ENCODE measurements at regions not wholly inside any gene's neighbourhood (a gene's known extent, or its start where the extent isn't known, plus 50 kb on each side); places are given as distances from the start of the nearest gene placed in this dataset.

DNA sequence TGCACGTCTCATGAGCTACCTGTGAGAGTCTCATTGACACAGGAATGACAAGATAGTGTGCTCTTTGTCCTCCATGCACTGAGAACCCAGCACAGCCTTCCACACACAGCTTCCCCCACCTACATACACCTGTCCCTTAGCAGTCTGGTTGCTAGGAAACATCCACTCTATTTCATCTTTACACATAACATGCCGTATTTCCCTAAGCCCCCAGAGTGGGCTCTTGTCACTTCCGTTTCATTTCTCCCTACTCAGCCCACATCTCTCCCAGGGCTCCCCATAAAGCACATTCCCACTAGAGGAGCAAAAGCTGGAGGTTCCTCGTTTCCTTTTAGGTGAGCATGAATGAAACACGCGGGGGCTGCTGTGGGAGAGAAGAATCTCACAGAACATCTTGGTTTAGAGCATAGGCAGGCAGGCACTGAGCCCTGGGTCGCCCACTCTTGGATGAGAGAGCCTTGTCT, 137.1 kb downstream of the ETS2 start:
- intact Hi-C loops (cut with DNase I), result no loop called here
- ATAC-seq (no peak), DNase-seq (ENCODE audit: missing footprints) (no peak)

DNA sequence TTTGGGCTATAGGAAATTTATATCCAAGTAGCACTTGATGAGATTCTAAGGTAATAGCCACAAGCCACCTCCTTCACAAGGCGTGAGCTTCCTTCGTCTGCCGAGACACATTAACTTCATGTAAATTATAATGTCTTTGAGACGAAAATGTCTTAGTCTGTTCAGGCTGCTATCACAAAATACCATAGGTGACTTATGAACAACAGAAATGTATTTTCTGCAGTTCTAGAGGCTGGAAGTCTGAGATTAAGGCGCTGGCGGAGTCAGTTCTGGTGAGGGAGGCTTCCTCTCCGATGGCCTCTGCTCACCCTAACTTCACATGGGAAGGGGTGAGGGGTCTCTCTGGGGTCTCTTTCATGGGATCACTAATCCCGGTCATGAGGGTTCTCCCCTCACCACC, 133.0 kb downstream of the ETS2 start:
- no peak for ATAC-seq
- no peak for DNase-seq (ENCODE audit: missing footprints)
- intact Hi-C loops (cut with DNase I), result no loop called here

DNA sequence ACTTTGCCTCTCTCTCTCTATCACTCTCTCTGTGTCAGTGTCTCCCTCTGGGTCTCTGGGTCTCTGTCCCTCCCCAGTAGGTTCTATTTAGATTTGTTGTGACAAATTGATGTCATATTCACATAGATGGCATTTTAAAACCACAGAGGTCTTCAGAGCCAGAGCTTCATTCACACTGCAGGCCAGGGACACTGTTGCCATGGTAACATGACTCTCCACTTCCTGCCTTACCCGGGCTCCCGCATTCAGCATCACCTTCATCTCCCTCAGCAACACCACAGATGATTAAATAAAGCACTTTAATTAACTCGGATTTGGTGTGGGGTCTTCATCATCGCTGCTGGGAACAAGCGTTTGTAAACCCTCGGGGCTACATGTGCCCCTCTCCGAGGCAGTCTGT, 132.6 kb downstream of the ETS2 start:
- intact Hi-C loops (cut with DNase I), result no loop called here
- no peak for ATAC-seq
- DNase-seq (ENCODE audit: missing footprints), result no peak

DNA sequence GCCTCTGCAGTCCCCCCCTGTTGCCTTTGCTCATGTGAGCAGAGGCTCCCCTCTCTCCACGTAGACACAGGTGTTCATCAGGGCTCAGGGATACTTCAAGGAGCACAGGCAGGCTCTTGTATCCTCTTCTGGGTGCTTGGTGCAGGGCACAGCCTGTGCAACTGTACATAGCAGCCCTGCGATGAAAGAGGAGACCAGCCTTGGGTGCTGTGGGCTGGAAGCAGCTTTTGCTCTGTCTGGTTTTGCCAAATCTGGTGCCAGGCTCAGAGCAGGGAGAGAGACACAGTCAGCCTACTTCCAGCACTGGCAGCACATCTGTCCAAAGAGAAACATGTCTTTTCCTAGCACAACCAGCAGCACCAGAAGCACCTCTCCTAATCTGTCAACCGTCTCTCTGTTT, 132.1 kb downstream of the ETS2 start:
- intact Hi-C loops (cut with DNase I), result no loop called here
- DNase-seq (ENCODE audit: missing footprints) (no peak), ATAC-seq (no peak)

DNA sequence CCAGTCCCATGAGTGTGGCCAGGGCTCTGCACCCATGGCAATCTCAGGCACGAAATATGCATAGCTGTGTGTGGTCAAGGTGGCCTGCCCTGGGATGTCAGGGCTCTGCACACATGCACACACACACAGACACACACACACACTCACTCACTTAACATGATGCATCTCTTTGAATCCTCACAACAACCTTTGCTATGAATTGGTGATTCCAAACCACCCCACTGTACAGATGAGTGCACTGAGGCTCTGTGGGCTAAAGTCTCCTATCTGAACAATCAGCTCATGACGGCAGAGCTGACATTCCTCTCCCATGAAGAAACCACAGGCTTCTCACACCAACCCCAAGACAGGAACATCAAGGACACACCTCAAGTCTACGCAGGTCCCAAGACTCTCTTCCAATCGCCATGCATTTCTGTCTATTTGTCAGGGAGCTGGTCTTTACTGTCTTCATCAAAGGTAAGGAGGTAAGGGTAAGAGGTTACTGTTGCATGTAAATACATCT, 131.6 kb downstream of the ETS2 start:
- DNase-seq (ENCODE audit: missing footprints) (no peak), ATAC-seq (no peak)
- intact Hi-C loops (cut with DNase I), result no loop called here

DNA sequence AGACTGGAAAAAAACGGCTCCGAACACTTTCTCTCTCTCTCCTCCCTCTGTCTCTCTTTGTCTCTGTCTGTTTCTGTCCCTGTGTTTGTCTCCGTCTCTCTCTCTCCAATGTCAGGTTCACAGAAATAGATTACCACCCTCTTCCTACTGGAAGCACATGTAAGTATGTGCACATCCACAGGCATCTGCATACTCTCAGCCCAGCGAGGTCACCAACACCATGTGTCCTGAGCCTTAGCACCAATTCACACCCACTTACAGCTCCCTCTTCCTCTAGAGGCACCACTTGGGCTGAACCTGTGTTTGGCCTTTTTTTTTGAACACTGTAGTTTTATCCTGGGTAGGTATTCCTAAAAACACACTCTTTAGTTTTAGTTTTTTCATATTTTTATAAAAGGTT, 130.5 kb downstream of the ETS2 start:
- intact Hi-C loops (cut with DNase I), result no loop called here
- ATAC-seq (no peak), DNase-seq (ENCODE audit: missing footprints) (no peak)

DNA sequence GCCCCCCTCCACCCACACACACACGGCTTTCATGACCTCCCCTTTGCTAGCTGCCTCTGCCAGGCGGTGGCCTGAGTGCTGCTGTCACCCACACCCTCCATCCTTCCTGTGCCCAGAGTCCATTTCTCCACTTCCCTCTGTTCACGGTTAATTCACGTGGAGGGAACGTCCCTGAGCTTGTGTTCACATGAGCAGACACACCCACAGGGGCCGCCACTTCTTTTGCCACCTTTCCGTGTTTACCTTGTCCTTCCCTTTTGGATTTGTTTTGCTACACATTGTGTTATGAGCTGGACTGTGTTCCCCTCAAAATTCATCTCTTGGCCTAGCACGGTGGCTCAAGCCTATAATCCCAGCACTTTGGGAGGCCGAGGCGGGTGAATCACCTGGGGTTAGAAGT, 128.0 kb downstream of the ETS2 start:
- no peak for DNase-seq (ENCODE audit: missing footprints)
- intact Hi-C loops (cut with DNase I), result no loop called here
- ATAC-seq, result no peak

DNA sequence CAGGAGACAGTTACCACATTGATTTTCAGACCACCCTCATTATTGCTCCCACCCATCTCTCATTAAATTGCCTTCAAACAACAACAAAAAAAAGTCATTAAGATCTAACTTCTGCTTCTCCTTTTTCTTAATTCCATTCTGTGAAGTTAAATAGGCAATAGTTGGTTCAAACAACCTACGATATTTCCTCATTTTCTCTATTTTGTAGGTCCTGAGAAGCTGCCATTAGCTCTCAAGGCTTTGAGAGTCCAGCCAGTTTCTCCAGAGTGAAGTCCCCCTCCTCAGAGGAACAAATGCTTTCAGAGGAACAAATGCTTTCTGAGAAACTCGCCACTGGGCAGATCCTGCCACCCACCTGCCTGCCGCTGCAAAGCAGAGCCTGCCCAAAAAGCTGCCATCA, 125.6 kb downstream of the ETS2 start:
- intact Hi-C loops (cut with DNase I), result no loop called here
- ATAC-seq, result no peak
- no peak for DNase-seq (ENCODE audit: missing footprints)

DNA sequence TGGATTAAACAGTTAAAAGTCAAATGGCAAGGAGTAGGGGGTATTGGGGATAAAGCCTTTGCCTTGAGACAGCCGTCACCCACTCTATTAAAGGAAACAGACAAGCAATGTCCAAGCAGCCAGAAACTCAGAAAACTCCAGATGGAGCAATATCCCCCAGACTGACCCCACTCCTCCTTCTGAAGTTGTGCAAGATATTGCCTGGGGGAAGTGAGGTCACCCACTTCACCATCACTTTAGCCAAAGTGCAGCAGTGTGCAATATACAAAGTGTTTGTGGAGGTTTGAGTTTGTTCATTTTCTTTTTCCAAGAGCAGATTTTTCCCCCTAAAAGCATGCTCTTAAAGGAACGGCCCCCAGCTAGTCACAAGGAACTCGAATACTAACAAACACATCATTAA, 125.1 kb downstream of the ETS2 start:
- peak; percentile 79 for ATAC-seq

DNA sequence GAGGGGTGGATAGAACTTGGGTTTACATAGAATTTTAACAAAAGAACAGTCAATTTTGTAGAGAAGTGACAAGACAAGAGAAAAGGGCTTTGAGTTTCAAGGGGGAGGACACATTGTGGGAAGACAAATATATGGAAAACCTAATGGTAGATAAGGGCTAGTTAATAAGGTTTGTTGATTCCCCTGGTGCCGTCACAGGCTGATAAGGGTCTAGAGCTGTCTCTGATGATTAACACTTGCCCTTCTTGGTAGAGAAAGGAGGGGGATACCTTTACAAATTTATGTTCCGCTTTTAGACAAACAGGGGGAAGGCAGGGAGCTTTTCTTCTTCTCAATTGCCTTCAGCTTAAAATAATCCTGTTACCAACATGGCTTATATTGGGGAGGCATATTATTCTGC, 124.3 kb downstream of the ETS2 start:
- intact Hi-C loops (cut with DNase I), result no loop called here
- DNase-seq (ENCODE audit: missing footprints), result no peak
- no peak for ATAC-seq

More for the DNA sequence above, 125.1 kb downstream of the ETS2 start:
- no peak for DNase-seq (ENCODE audit: missing footprints)
- intact Hi-C loops (cut with DNase I), result no loop called here

DNA sequence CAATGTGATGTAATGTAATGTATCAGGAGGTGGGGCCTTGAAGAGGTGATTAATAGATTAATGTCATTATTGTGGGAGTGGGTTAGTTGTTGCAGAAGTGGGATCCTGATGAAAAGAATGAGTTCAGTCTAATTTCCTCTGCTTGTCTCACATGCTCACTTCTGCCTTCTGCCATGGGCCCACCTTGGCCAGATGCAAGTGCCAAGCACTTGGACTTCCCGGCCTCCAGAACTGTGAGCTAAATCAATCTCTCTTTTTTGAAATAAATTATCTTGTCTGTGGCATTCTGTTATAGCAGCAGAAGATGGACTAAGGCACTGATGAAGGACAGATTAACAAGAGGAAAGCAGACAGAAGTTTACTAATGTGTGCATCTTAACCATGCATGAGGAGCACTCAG, 123.9 kb downstream of the ETS2 start:
- intact Hi-C loops (cut with DNase I), result loop anchor here (5.0 kb wide), 1 partner anchor 58 kb away; no protein-coding TSS in a partner anchor
- no peak for DNase-seq (ENCODE audit: missing footprints)
- no peak for ATAC-seq

DNA sequence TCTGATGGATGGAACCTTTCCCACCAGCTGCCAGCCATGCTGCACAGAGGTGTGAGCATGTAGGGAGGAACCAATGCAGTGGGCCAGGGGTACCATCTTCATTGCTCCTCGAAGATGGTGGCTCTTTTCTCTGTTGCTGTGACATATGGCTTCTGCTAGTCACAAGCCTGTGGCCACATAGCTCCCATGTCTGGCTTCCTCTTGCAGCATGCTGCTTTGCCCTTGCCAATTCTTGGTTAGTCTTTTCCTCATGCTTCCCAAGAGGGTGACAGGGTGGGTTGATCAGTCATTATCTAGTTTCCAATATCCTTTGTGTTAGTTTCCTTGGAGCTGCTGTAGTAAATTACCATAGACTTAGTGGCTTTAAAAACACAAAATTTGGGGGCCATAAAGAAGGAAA, 123.4 kb downstream of the ETS2 start:
- intact Hi-C loops (cut with DNase I), result loop anchor here (5.0 kb wide), 1 partner anchor 58 kb away; no protein-coding TSS in a partner anchor
- no peak for DNase-seq (ENCODE audit: missing footprints)
- ATAC-seq, result no peak

DNA sequence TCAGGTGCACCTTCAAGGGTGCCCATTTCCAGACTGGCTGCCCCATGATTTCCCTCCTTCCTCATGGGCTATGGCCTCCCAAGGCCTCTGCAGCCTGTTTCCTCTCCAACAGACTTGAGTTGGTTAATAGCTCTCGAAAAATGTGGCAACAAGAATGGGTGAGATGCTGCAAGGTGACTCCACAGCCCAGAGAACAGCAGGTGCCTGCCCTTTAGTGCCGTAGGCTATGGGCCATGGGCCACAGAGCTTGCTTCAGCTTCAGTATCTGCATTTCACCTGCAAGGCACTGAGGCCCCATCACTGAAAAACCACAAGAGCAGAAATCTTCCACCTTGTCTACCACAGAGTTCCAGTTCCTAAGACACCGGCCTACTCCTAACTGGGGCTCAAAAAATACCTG, 122.0 kb downstream of the ETS2 start:
- intact Hi-C loops (cut with DNase I), result loop anchor here (5.0 kb wide), 1 partner anchor 60 kb away; no protein-coding TSS in a partner anchor
- ATAC-seq, result no peak
- no peak for DNase-seq (ENCODE audit: missing footprints)

DNA sequence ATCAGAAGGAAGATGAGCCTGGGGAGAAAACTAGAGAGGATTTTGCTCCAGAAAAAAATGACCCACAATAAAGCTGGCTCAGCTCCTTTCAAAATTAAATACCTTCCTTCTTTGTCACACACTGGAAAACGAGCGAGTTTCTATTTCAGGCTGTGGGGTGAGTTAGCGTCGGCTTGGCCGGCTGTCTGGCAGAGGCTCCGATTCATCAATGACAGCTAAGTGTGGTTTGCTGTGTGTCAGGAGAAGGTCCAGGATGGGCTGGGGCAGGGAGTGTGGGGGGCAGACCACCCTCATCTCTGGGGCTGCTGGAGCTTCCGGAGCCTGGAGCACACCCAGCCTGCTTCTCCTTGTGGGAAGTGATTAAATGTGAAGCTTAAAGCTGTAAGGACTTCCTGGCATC, 120.2 kb downstream of the ETS2 start:
- ATAC-seq (peak; percentile 81), DNase-seq (ENCODE audit: missing footprints) (no peak)
- intact Hi-C loops (cut with DNase I), result loop anchor here (5.0 kb wide), 1 partner anchor 61 kb away; no protein-coding TSS in a partner anchor

DNA sequence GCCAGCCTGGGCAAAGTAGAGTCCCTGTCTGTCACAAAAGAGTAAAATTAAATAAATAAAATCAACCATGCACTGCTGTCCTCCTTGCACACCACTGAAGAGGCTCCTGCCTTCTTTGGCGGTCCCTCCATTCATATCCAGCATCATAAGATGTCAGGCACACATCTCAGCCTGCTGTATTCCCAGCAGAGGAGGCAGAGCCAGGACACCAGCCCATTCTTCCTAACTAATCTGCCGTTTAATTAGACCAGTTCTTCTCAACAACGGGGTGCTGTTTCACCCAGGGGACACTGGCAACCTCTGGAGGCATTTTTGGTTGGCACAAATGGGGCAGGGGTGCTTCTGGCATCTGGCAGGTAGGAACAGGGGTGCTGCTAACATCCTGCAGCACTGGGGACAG, 119.7 kb downstream of the ETS2 start:
- ATAC-seq, result peak; percentile 17
- intact Hi-C loops (cut with DNase I), result loop anchor here (5.0 kb wide), 1 partner anchor 62 kb away; no protein-coding TSS in a partner anchor
- no peak for DNase-seq (ENCODE audit: missing footprints)

DNA sequence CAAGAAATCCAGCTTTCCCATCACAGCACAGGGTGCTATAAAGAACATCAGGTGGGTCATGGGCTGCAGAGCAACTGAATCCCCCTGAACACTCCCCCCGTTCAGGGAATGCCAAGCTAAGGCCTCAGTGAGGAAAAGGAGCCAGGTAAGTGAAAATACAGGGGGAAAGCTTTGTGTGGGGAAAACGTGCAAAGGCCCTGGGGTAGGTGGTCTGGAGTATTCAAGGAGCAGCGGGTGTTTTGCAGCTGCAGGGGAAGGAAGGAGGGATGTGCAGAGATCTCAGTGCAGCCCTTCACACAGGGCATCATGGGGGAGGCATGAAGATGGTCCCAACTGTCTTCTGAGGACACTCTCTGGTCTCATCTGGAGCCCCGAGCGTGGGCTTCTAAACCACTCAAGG, 119.2 kb downstream of the ETS2 start:
- ATAC-seq (peak; percentile 24), DNase-seq (ENCODE audit: missing footprints) (no peak)
- intact Hi-C loops (cut with DNase I), result loop anchor here (5.0 kb wide), 1 partner anchor 62 kb away; no protein-coding TSS in a partner anchor

DNA sequence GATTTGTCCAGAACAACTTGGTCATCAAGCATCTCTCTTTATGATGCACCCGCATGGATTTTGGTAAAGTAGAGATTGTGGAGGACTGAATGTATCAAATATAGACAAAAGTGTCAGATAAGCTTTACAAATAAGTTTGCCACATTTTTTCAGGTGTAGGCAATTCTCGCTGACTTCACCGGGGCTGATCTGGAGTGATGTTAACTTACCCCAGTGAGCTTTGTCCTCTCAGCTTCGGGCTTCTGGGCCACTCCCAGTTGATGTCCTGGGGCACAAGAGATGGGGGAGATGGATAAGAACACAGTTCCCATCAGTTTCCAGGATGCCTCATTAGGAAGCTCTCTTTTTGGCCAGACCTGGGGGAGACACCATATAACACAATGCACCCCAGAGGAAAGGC, 117.7 kb downstream of the ETS2 start:
- intact Hi-C loops (cut with DNase I), result no loop called here
- DNase-seq (ENCODE audit: missing footprints) (no peak), ATAC-seq (no peak)

DNA sequence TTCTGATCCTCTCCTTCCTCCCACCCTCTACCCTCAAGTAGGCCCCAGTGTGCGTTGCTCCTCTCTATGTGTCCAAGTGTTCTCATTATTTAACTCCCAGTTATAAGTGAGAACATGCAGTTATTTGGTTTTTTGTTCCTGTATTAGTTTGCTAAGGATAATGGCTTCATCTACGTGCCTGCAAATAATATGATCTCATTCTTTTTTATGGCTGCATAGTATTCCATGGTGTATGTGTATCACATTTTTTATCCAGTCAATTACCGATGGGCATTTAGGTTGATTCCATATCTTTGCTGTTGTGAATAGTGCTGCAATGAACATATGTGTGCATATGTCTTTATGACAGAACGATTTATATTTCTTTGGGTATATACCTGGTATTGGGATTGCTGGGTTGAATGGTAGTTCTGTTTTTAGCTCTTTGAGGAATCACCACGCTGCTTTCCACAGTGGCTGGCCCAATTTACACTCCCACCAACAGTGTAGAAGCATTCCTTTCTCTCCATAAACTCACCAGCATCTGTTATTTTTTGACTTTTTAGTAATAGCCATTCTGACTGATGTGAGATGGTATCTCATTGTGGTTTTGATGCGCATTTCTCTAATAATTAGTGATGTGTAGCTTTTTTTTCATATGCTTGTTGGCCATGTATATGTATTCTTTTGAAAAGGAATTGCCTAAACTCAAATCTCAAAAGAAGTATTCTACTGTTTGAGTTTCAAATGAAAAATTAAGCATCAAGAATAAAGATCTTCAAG, 116.9 kb downstream of the ETS2 start:
- ATAC-seq, result no peak
- no peak for DNase-seq (ENCODE audit: missing footprints)
- intact Hi-C loops (cut with DNase I), result no loop called here

DNA sequence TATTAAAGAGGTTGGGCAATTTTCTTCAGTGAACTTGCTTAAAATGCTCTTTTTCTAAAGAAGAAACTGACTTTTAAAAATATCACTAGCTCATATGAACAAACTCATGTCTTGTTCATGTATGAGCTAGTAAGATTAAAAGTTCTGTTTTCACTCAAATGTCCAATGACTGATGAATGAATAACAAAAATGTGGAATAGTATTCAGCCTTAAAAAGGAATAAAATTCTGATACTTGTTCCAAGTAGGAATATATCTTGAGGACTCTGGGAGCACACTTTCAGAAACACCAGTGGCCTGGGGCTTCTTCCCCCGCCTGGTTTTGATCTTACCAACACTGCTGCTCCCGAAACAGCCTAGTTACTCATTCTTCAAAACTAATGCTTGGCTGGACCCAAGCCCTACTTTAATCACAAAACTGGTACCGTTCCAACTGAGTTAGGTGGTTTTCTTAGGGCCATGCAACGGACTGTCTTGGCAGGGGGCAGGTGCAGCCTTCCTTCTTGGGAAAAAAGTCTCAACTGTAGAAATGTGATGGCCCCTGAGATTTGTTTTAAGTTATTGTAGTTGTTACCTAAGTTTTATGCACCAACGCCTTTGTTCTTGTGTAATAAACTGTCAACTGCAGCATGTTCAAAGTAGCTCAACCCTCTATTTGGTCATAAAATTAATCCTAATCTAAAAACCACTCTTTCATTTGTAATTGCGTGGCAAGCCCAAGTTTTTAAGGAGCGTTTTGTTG, 116.0 kb downstream of the ETS2 start:
- no peak for DNase-seq (ENCODE audit: missing footprints)
- intact Hi-C loops (cut with DNase I), result no loop called here

More for the DNA sequence above, 116.0 kb downstream of the ETS2 start:
- ATAC-seq, result no peak
